HEK293 (cell line): ENCODE measurements at regions not wholly inside any gene's neighbourhood (a gene's known extent, or its start where the extent isn't known, plus 50 kb on each side); places are given as distances from the start of the nearest gene placed in this dataset.

Source experiments
- GFI1B ChIP-seq: fragments of 450-650 bp; formaldehyde crosslinking; IDR thresholded peaks from 2 replicates; pipeline ENCODE4 v1.5.1; 2016; ENCODE audit warnings: missing biosample characterization, missing genetic modification characterization
- GLIS2 ChIP-seq: fragments of 450-650 bp; formaldehyde crosslinking; IDR thresholded peaks from 2 replicates; pipeline ENCODE4 v1.5.1; 2016; ENCODE audit warnings: missing biosample characterization, missing genetic modification characterization
- HOXD13 ChIP-seq: sonication (generic); formaldehyde crosslinking; IDR thresholded peaks from 2 replicates; pipeline ENCODE4 v1.8.0; 2022; ENCODE audit warnings: missing genetic modification reagents, borderline replicate concordance
- OSR2 ChIP-seq: fragments of 450-650 bp; formaldehyde crosslinking; IDR thresholded peaks from 2 replicates; pipeline ENCODE4 v1.5.1; 2016; ENCODE audit warnings: missing biosample characterization, missing genetic modification characterization
- RBAK ChIP-seq: fragments of 450-650 bp; formaldehyde crosslinking; IDR thresholded peaks from 2 replicates; pipeline ENCODE4 v1.5.1; 2016; ENCODE audit warnings: missing biosample characterization, missing genetic modification characterization
- TCF7L2 ChIP-seq: IDR thresholded peaks from 2 replicates; pipeline ENCODE4 v1.6.1; 2011; ENCODE audit warnings: low read depth, mild to moderate bottlenecking, inconsistent platforms, low read length, moderate library complexity, borderline replicate concordance
- ZNF146 ChIP-seq: fragments of 450-650 bp; formaldehyde crosslinking; IDR thresholded peaks from 2 replicates; pipeline ENCODE4 v1.5.1; 2016; ENCODE audit warnings: missing biosample characterization, missing genetic modification characterization
- ZNF16 ChIP-seq: fragments of 450-650 bp; formaldehyde crosslinking; IDR thresholded peaks from 2 replicates; pipeline ENCODE4 v1.5.1; 2016; ENCODE audit warnings: low read depth, missing biosample characterization, missing genetic modification characterization
- ZNF335 ChIP-seq: fragments of 450-650 bp; formaldehyde crosslinking; conservative IDR thresholded peaks from 2 replicates; pipeline ENCODE4 v1.5.1; 2016; ENCODE audit warnings: missing biosample characterization, missing genetic modification characterization
- ZNF596 ChIP-seq: fragments of 450-650 bp; IDR thresholded peaks from 2 replicates; pipeline ENCODE4 v1.5.0; 2018; ENCODE audit warnings: missing biosample characterization, mild to moderate bottlenecking, missing genetic modification characterization, moderate library complexity
- ZNF629 ChIP-seq: fragments of 450-650 bp; formaldehyde crosslinking; IDR thresholded peaks from 2 replicates; pipeline ENCODE4 v1.5.1; 2017; ENCODE audit warnings: missing biosample characterization, missing genetic modification characterization
- ZNF654 ChIP-seq: fragments of 450-650 bp; formaldehyde crosslinking; IDR thresholded peaks from 2 replicates; pipeline ENCODE4 v1.5.1; 2016; ENCODE audit warnings: low read depth, missing biosample characterization, missing genetic modification characterization
- ZNF777 ChIP-seq: fragments of 450-650 bp; formaldehyde crosslinking; IDR thresholded peaks from 2 replicates; pipeline ENCODE4 v1.5.1; 2017; ENCODE audit warnings: missing biosample characterization, missing genetic modification characterization, borderline replicate concordance
- ZSCAN30 ChIP-seq: fragments of 450-650 bp; IDR thresholded peaks from 2 replicates; pipeline ENCODE4 v1.5.1; 2018; ENCODE audit warnings: missing biosample characterization, mild to moderate bottlenecking, missing genetic modification characterization, moderate library complexity
- TF ChIP-seq, protein P1 (sequence below): fragments of 450-650 bp; formaldehyde crosslinking; IDR thresholded peaks from 2 replicates; pipeline ENCODE4 v1.5.1; 2016; ENCODE audit warnings: missing biosample characterization, missing genetic modification characterization, borderline replicate concordance
- TF ChIP-seq, protein P2 (sequence below): fragments of 450-650 bp; formaldehyde crosslinking; IDR thresholded peaks from 2 replicates; pipeline ENCODE4 v1.5.1; 2016; ENCODE audit warnings: missing biosample characterization, missing genetic modification characterization
- TF ChIP-seq, protein P3 (sequence below): fragments of 450-650 bp; formaldehyde crosslinking; IDR thresholded peaks from 2 replicates; pipeline ENCODE4 v1.5.1; 2016; ENCODE audit warnings: missing biosample characterization, missing genetic modification characterization
- TF ChIP-seq, protein P4 (sequence below): fragments of 450-650 bp; formaldehyde crosslinking; IDR thresholded peaks from 2 replicates; pipeline ENCODE4 v1.5.1; 2016; ENCODE audit warnings: missing biosample characterization, missing genetic modification characterization
- TF ChIP-seq, protein P5 (sequence below): fragments of 450-650 bp; formaldehyde crosslinking; IDR thresholded peaks from 2 replicates; pipeline ENCODE4 v1.5.1; 2017; ENCODE audit warnings: missing biosample characterization, missing genetic modification characterization
- TF ChIP-seq, protein P6 (sequence below): fragments of 450-650 bp; formaldehyde crosslinking; IDR thresholded peaks from 2 replicates; pipeline ENCODE4 v1.5.1; 2016; ENCODE audit warnings: missing biosample characterization, missing genetic modification characterization
- TF ChIP-seq, protein P7 (sequence below): fragments of 450-650 bp; formaldehyde crosslinking; IDR thresholded peaks from 2 replicates; pipeline ENCODE4 v1.5.1; 2016; ENCODE audit warnings: missing biosample characterization, missing genetic modification characterization

DNA sequence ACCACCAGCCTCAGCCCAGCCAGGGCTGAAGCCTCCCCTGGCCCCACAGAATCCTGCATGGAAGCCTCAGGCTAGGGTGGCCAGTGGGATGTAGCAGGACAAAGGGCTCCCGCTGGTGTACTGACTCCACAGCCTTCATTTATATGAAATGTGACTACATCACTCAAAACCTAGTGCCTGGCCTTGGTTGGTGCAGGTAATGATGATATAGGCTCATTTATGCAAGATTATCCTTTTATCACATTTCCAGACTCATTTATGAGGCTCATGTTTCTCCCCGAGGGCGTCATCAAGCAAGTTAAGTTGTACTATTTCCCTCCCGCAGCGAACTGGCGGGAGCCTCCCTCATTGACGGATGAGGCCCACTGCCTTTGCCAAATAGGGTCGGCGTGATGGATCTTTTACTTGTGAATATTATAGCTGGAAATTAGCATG, 179.1 kb upstream of the SMAD3 start (continued):
- TF ChIP-seq, protein P1, sequence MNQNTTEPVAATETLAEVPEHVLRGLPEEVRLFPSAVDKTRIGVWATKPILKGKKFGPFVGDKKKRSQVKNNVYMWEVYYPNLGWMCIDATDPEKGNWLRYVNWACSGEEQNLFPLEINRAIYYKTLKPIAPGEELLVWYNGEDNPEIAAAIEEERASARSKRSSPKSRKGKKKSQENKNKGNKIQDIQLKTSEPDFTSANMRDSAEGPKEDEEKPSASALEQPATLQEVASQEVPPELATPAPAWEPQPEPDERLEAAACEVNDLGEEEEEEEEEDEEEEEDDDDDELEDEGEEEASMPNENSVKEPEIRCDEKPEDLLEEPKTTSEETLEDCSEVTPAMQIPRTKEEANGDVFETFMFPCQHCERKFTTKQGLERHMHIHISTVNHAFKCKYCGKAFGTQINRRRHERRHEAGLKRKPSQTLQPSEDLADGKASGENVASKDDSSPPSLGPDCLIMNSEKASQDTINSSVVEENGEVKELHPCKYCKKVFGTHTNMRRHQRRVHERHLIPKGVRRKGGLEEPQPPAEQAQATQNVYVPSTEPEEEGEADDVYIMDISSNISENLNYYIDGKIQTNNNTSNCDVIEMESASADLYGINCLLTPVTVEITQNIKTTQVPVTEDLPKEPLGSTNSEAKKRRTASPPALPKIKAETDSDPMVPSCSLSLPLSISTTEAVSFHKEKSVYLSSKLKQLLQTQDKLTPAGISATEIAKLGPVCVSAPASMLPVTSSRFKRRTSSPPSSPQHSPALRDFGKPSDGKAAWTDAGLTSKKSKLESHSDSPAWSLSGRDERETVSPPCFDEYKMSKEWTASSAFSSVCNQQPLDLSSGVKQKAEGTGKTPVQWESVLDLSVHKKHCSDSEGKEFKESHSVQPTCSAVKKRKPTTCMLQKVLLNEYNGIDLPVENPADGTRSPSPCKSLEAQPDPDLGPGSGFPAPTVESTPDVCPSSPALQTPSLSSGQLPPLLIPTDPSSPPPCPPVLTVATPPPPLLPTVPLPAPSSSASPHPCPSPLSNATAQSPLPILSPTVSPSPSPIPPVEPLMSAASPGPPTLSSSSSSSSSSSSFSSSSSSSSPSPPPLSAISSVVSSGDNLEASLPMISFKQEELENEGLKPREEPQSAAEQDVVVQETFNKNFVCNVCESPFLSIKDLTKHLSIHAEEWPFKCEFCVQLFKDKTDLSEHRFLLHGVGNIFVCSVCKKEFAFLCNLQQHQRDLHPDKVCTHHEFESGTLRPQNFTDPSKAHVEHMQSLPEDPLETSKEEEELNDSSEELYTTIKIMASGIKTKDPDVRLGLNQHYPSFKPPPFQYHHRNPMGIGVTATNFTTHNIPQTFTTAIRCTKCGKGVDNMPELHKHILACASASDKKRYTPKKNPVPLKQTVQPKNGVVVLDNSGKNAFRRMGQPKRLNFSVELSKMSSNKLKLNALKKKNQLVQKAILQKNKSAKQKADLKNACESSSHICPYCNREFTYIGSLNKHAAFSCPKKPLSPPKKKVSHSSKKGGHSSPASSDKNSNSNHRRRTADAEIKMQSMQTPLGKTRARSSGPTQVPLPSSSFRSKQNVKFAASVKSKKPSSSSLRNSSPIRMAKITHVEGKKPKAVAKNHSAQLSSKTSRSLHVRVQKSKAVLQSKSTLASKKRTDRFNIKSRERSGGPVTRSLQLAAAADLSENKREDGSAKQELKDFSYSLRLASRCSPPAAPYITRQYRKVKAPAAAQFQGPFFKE (tag by site-specific recombination): no peak
- TF ChIP-seq GLIS2 (tag by site-specific recombination) (peak; percentile 57; the same call in 1 of the 2 replicates), ZNF629 (tag by site-specific recombination) (peak; percentile 98), ZNF654 (tag by site-specific recombination) (no peak), OSR2 (tag by site-specific recombination) (peak; percentile 97), ZNF335 (tag by site-specific recombination) (peak; percentile 45), TCF7L2 (peak; percentile 99), ZNF596 (tag by site-specific recombination) (0 out of 2 replicates have a peak, but pooled peaks have one; percentile 34), HOXD13 (CRISPR knock-in tag) (peak; percentile 93), RBAK (tag by site-specific recombination) (no peak), ZNF146 (tag by site-specific recombination) (peak; percentile 21; the same call in 1 of the 2 replicates), ZSCAN30 (tag by site-specific recombination) (peak; percentile 95), ZNF777 (no peak), ZNF16 (no peak), GFI1B (tag by site-specific recombination) (peak; percentile 92; the same call in 1 of the 2 replicates)
- TF ChIP-seq, protein P2, sequence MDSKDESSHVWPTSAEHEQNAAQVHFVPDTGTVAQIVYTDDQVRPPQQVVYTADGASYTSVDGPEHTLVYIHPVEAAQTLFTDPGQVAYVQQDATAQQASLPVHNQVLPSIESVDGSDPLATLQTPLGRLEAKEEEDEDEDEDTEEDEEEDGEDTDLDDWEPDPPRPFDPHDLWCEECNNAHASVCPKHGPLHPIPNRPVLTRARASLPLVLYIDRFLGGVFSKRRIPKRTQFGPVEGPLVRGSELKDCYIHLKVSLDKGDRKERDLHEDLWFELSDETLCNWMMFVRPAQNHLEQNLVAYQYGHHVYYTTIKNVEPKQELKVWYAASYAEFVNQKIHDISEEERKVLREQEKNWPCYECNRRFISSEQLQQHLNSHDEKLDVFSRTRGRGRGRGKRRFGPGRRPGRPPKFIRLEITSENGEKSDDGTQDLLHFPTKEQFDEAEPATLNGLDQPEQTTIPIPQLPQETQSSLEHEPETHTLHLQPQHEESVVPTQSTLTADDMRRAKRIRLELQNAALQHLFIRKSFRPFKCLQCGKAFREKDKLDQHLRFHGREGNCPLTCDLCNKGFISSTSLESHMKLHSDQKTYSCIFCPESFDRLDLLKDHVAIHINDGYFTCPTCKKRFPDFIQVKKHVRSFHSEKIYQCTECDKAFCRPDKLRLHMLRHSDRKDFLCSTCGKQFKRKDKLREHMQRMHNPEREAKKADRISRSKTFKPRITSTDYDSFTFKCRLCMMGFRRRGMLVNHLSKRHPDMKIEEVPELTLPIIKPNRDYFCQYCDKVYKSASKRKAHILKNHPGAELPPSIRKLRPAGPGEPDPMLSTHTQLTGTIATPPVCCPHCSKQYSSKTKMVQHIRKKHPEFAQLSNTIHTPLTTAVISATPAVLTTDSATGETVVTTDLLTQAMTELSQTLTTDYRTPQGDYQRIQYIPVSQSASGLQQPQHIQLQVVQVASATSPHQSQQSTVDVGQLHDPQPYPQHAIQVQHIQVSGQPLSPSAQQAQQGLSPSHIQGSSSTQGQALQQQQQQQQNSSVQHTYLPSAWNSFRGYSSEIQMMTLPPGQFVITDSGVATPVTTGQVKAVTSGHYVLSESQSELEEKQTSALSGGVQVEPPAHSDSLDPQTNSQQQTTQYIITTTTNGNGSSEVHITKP: peak; percentile 76
- TF ChIP-seq, protein P3, sequence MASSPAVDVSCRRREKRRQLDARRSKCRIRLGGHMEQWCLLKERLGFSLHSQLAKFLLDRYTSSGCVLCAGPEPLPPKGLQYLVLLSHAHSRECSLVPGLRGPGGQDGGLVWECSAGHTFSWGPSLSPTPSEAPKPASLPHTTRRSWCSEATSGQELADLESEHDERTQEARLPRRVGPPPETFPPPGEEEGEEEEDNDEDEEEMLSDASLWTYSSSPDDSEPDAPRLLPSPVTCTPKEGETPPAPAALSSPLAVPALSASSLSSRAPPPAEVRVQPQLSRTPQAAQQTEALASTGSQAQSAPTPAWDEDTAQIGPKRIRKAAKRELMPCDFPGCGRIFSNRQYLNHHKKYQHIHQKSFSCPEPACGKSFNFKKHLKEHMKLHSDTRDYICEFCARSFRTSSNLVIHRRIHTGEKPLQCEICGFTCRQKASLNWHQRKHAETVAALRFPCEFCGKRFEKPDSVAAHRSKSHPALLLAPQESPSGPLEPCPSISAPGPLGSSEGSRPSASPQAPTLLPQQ (tag by site-specific recombination): peak; percentile 95
- TF ChIP-seq, protein P4, sequence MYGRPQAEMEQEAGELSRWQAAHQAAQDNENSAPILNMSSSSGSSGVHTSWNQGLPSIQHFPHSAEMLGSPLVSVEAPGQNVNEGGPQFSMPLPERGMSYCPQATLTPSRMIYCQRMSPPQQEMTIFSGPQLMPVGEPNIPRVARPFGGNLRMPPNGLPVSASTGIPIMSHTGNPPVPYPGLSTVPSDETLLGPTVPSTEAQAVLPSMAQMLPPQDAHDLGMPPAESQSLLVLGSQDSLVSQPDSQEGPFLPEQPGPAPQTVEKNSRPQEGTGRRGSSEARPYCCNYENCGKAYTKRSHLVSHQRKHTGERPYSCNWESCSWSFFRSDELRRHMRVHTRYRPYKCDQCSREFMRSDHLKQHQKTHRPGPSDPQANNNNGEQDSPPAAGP: peak; percentile 97
- TF ChIP-seq, protein P5, sequence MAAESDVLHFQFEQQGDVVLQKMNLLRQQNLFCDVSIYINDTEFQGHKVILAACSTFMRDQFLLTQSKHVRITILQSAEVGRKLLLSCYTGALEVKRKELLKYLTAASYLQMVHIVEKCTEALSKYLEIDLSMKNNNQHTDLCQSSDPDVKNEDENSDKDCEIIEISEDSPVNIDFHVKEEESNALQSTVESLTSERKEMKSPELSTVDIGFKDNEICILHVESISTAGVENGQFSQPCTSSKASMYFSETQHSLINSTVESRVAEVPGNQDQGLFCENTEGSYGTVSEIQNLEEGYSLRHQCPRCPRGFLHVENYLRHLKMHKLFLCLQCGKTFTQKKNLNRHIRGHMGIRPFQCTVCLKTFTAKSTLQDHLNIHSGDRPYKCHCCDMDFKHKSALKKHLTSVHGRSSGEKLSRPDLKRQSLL: no peak
- TF ChIP-seq, protein P6, sequence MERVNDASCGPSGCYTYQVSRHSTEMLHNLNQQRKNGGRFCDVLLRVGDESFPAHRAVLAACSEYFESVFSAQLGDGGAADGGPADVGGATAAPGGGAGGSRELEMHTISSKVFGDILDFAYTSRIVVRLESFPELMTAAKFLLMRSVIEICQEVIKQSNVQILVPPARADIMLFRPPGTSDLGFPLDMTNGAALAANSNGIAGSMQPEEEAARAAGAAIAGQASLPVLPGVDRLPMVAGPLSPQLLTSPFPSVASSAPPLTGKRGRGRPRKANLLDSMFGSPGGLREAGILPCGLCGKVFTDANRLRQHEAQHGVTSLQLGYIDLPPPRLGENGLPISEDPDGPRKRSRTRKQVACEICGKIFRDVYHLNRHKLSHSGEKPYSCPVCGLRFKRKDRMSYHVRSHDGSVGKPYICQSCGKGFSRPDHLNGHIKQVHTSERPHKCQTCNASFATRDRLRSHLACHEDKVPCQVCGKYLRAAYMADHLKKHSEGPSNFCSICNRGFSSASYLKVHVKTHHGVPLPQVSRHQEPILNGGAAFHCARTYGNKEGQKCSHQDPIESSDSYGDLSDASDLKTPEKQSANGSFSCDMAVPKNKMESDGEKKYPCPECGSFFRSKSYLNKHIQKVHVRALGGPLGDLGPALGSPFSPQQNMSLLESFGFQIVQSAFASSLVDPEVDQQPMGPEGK (tag by site-specific recombination): peak; percentile 76
- TF ChIP-seq, protein P7, sequence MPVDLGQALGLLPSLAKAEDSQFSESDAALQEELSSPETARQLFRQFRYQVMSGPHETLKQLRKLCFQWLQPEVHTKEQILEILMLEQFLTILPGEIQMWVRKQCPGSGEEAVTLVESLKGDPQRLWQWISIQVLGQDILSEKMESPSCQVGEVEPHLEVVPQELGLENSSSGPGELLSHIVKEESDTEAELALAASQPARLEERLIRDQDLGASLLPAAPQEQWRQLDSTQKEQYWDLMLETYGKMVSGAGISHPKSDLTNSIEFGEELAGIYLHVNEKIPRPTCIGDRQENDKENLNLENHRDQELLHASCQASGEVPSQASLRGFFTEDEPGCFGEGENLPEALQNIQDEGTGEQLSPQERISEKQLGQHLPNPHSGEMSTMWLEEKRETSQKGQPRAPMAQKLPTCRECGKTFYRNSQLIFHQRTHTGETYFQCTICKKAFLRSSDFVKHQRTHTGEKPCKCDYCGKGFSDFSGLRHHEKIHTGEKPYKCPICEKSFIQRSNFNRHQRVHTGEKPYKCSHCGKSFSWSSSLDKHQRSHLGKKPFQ (tag by site-specific recombination): peak; percentile 83
